ENCODE measurements at regions not wholly inside any gene's neighbourhood (a gene's known extent, or its start where the extent isn't known, plus 50 kb on each side); places are given as distances from the start of the nearest gene placed in this dataset.
"Not testable (repeated sequence)": the region's sequence is repeated elsewhere in the genome, so short reads cannot be mapped to it uniquely, and the experiment has no call there.

GRCh38 chr3:75294124-75294523 is 370.0 kb upstream of the FRG2C start:
- H3K4me3 ChIP-seq (replicated peaks; ENCODE audit: low read depth, low read length), result no peak overlapping the region
- DNase-seq (ENCODE audit: extremely low read depth, low read depth), result peak; percentile 1
- peak; percentile 65 for TF ChIP-seq CTCF (IDR thresholded peaks at IDR 0.05; ENCODE audit: low read depth, low read length, missing control alignments)

GRCh38 chr3:75295013-75295412 is 369.1 kb upstream of the FRG2C start:
- TF ChIP-seq CTCF (IDR thresholded peaks at IDR 0.05; ENCODE audit: low read depth, low read length, missing control alignments), result no peak
- DNase-seq (ENCODE audit: extremely low read depth, low read depth), result no peak
- no peak overlapping the region for H3K4me3 ChIP-seq (replicated peaks; ENCODE audit: low read depth, low read length)

- no peak for TF ChIP-seq CTCF (IDR thresholded peaks at IDR 0.05; ENCODE audit: low read depth, low read length, missing control alignments)
- no peak overlapping the region for H3K4me3 ChIP-seq (replicated peaks; ENCODE audit: low read depth, low read length)
- DNase-seq (ENCODE audit: extremely low read depth, low read depth), result no peak
These were observed 367.3 kb upstream of the FRG2C start for GRCh38 chr3:75296858-75297257.

- no peak for DNase-seq (ENCODE audit: extremely low read depth, low read depth)
- no peak for TF ChIP-seq CTCF (IDR thresholded peaks at IDR 0.05; ENCODE audit: low read depth, low read length, missing control alignments)
- no peak overlapping the region for H3K4me3 ChIP-seq (replicated peaks; ENCODE audit: low read depth, low read length)
These were observed 363.5 kb upstream of the FRG2C start for GRCh38 chr3:75300606-75301005.

- H3K4me3 ChIP-seq (replicated peaks; ENCODE audit: low read depth, low read length); DNase-seq (ENCODE audit: extremely low read depth, low read depth): not testable (repeated sequence)
These were observed 363.1 kb upstream of the FRG2C start for GRCh38 chr3:75301050-75301449.

GRCh38 chr3:75303741-75304140 is 360.4 kb upstream of the FRG2C start:
- H3K4me3 ChIP-seq (replicated peaks; ENCODE audit: low read depth, low read length), result no peak overlapping the region
- no peak for DNase-seq (ENCODE audit: extremely low read depth, low read depth)
- TF ChIP-seq CTCF (IDR thresholded peaks at IDR 0.05; ENCODE audit: low read depth, low read length, missing control alignments), result no peak

- DNase-seq (ENCODE audit: extremely low read depth, low read depth), result no peak
- no peak overlapping the region for H3K4me3 ChIP-seq (replicated peaks; ENCODE audit: low read depth, low read length)
- TF ChIP-seq CTCF (IDR thresholded peaks at IDR 0.05; ENCODE audit: low read depth, low read length, missing control alignments), result no peak
These were observed 358.2 kb upstream of the FRG2C start for GRCh38 chr3:75305901-75306300.

- not testable (repeated sequence) for H3K4me3 ChIP-seq (replicated peaks; ENCODE audit: low read depth, low read length); DNase-seq (ENCODE audit: extremely low read depth, low read depth)
These were observed 352.8 kb upstream of the FRG2C start for GRCh38 chr3:75311306-75311705.

- DNase-seq (ENCODE audit: extremely low read depth, low read depth); H3K4me3 ChIP-seq (replicated peaks; ENCODE audit: low read depth, low read length): not testable (repeated sequence)
These were observed 351.7 kb upstream of the FRG2C start for GRCh38 chr3:75312469-75312868.

- H3K4me3 ChIP-seq (replicated peaks; ENCODE audit: low read depth, low read length); DNase-seq (ENCODE audit: extremely low read depth, low read depth): not testable (repeated sequence)
These were observed 344.4 kb upstream of the FRG2C start for GRCh38 chr3:75319776-75320175.
